ENCODE measurements at regions not wholly inside any gene's neighbourhood (a gene's known extent, or its start where the extent isn't known, plus 50 kb on each side); places are given as distances from the start of the nearest gene placed in this dataset.

DNA sequence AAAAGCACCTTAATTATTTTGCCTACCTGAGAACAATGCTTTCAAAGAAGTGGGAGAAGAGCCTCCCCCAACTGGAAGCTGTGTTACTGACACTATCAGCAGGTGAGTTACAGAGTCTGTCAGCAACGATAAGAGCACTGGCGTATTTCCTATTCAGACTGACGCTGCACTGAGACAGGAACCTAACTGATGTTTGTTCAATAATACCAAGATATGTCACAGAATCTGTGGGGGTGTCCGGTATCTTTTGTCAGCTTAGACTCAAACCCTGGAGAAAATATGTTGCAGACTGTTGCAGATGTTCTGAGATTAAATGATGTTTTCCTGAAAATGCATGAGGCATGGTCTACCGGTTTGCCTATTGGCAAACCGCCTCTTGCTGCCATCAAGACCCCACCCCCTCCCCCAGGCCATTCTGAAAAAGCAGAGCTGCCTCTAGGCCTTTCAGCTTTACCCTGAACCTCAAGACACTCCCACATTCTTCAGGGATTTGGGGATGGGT lies 115.2 kb upstream of the KIT start:
- in situ Hi-C loops (cut with HindIII; ENCODE audit: low sequenced_read_pairs) = no loop called here

- in situ Hi-C loops (cut with HindIII; ENCODE audit: low sequenced_read_pairs) = no loop called here
Observed at GRCh38 chr4:54543088-54543795, 114.5 kb upstream of the KIT start.

DNA sequence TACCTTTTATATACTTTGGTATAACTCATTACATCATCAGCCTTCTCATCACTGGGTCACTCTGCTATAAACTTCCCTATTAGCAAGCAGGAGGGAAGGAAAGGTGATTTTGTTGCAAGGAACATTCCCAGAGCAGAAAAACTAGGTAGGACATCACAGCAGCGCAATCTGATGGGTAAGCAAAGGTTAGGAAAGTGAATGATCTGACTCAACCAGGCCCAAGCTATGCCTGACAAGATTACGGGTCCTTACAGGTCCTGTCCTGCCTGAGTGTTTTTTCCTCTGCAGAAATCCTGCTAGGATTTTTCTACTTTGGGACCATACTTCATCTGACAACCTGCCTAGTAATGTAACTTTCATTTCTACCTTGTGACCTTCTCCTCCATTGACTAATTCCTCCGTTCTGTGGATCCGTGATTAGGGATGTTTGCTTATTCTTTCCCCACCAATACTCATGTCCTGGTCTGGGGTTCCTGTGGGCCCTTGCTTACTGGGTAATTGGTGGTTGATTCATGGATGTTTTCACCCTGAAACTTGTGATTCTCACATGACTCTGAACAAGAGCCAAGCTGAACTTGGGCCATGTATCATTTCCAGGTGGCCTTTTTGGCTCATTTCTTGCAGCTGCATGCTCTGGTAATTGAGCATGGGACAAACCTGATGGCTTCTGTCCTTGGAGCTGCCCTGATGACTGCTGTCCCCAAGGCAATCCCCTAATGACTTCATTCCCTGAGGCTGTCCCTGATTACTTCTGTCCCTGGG lies 111.9 kb upstream of the KIT start:
- in situ Hi-C loops (cut with HindIII; ENCODE audit: low sequenced_read_pairs) = no loop called here

DNA sequence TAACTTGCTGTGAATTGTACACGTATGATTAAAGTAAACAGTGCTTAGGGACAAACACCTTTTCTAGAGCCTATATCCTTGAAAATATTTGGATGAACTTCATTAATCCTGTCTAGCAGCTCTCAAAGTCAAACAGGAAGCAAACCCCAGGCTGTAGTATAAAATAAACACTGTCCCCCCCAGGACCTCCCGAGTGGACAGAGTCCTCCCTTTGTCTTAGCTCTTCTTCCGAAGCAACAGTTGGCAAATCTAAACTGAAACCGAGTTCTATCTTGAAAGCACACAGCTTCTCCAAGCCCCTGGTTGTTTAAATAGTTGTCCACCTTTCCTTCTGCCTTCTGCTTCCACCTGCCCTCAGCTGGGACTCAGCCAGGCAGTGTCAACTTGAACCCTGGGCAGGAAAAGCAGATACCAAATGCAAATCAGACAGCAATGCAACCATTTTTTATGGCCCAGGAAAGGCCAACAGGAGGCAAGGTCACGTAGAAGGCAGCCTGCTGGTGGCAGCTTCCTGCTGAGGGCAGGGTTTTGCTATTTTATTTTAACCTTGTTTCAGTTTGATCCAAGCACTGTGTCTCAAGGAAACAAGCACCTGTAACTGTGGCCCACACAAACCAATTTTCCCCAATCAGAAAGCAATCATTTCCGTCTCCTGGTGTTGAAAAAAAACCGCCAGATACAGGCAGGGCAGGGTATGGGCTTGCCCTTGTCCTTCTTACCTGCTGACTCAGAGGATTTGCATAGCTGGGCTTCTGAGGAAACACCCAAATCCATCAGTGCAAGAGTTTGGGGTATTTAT lies 110.3 kb upstream of the KIT start:
- in situ Hi-C loops (cut with HindIII; ENCODE audit: low sequenced_read_pairs) = no loop called here

DNA sequence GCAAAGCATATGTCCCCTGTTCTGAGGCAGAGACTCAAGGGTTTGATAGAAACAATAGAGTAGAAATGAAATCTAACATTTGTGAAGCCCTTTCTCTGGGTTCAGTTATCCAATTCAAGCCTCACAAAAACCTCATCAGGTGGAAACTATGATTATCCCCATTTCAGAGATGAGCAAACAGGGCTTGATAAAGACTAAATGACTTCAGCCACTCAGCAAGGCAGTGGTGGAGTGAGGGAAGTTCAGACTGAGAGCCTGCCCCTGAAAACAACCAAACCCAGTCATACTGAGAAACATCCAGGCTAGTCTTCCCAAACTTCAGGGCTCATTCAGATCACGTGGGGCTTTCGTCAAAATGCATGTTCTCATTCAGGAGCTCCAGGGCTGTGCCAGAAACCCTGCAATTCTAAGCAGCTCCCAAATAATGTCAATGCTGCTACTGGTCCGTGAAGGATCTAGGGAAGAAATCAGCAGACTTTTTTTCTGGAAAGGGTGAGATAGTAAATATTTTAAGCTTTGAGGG lies 109.6 kb upstream of the KIT start:
- in situ Hi-C loops (cut with HindIII; ENCODE audit: low sequenced_read_pairs) = no loop called here

- in situ Hi-C loops (cut with HindIII; ENCODE audit: low sequenced_read_pairs) = no loop called here
Observed at GRCh38 chr4:54548831-54549460, 108.8 kb upstream of the KIT start.

GRCh38 chr4:54550395-54551171 lies 107.2 kb upstream of the KIT start:
- in situ Hi-C loops (cut with HindIII; ENCODE audit: low sequenced_read_pairs) = no loop called here

GRCh38 chr4:54553001-54553400 lies 104.8 kb upstream of the KIT start:
- in situ Hi-C loops (cut with HindIII; ENCODE audit: low sequenced_read_pairs) = no loop called here

DNA sequence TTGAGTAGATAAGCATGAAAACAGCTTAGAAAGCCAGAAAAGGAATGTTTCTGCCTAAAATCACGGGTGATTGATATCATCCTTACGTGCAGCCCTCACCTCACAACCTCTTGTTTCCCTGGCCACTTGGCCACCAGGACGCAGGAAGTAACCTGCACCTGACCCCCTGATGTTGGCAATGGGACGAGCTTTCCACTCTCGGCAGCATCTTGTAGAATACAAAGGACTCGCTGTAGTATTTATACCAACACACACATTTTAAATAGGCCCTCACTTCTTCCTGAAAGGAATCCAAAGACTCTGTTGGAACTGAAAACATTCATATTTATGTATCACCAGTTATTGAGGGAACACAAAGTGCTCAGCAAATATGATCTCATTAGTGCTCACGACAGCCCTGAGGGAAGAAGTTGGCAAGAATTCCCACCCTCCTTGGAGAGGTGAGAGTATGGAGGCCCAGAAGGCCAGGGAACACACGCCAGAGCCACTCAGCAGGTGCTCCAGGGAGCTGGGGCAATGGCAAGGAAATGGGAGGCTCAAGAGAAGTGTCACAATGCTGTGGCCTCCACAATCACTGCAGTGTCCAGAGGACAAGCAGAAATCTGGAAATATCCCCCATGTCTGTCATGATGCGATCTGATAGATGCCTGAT lies 103.3 kb upstream of the KIT start:
- in situ Hi-C loops (cut with HindIII; ENCODE audit: low sequenced_read_pairs) = no loop called here

- in situ Hi-C loops (cut with HindIII; ENCODE audit: low sequenced_read_pairs) = no loop called here
Observed at GRCh38 chr4:54556051-54556450, 101.7 kb upstream of the KIT start.

DNA sequence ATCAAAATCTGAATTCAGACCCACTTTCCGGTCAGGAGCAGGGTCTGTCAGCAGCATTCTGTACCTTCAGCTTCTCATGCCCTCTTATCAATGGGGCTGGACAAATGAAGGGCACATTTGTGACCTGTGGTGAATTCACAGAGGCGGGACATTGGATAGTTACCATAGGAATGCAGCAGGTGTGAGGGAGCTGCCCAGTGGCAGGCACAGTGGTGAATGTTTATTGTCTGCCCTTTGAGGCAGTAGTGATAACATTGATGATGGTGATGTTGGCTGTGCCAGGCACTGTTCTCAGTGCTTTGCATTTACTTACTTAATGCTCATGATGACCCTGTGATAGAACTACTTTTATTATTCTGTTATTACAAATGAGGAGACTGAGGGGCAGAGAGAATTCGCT lies 101.2 kb upstream of the KIT start:
- in situ Hi-C loops (cut with HindIII; ENCODE audit: low sequenced_read_pairs) = no loop called here

DNA sequence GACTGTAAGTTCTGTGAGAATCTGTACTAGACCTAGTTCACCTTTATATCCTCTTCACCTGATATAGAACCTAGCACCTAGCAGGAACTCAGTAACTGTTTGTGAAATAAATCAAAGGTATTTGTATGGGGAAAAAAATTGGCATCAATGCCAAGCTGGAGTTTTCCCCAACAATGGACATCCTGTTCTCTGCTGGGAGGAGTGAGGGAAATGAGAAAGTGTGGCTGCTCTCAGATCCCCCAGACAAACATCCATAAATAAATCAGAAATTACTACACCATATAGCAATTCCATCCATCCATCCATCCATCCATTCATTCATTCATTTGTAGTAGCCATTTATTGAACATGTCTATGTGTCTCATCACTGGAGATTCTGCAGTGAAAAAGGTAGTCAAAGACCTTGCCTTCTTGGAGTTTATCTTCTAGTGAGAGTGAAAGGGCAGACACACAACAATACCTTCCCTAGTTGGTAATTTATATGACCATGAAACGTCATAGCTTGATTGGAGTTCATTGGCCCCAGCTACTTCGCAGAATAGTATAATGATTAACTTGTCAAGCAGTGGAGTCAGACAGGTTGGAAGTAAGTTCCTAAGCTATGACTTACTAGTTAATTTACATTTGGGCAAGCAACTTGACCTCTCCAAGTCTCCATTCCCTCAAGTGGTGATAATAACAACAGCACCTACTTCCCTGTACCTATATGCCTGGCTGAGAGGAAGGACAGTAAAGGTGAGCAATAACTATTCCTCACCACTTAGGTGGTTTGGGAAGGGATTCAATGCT lies 98.7 kb upstream of the KIT start:
- in situ Hi-C loops (cut with HindIII; ENCODE audit: low sequenced_read_pairs) = no loop called here

GRCh38 chr4:54560513-54560912 lies 97.2 kb upstream of the KIT start:
- in situ Hi-C loops (cut with HindIII; ENCODE audit: low sequenced_read_pairs) = no loop called here

GRCh38 chr4:54561940-54562339 lies 95.8 kb upstream of the KIT start:
- in situ Hi-C loops (cut with HindIII; ENCODE audit: low sequenced_read_pairs) = no loop called here

GRCh38 chr4:54566608-54567007 lies 91.1 kb upstream of the KIT start:
- in situ Hi-C loops (cut with HindIII; ENCODE audit: low sequenced_read_pairs) = no loop called here

GRCh38 chr4:54567327-54567726 lies 90.4 kb upstream of the KIT start:
- in situ Hi-C loops (cut with HindIII; ENCODE audit: low sequenced_read_pairs) = no loop called here

DNA sequence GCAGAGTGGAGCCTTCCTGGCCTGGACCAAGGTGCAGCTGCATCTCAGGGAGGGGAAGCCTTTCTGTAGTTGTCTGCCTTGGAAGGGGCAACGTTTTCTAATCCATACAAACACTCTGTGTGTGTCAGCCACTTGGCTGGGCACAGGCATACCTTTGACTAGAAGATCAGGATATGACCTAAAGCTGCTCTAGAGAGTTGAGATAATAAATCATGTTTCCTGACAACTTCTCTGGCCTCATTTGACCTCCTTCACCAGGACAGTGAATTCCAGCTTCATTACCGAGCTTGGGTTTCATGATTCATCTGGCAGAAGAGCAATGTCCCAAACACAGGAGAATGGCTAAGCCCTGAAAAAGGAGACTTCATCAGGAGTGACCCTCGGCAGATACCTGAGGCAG lies 89.6 kb upstream of the KIT start:
- in situ Hi-C loops (cut with HindIII; ENCODE audit: low sequenced_read_pairs) = no loop called here

- in situ Hi-C loops (cut with HindIII; ENCODE audit: low sequenced_read_pairs) = no loop called here
Observed at GRCh38 chr4:54570822-54571221, 86.9 kb upstream of the KIT start.
